Astrocyte (in vitro differentiated cells and primary cell): ENCODE measurements at regions not wholly inside any gene's neighbourhood (a gene's known extent, or its start where the extent isn't known, plus 50 kb on each side); places are given as distances from the start of the nearest gene placed in this dataset.

ENCODE experiments used
- EZH2 ChIP-seq: IDR thresholded peaks from 2 replicates; pipeline ENCODE4 v1.6.1; 2012; ENCODE audit warnings: mild to moderate bottlenecking, low read length, inconsistent platforms; ENCODE audit not compliant: insufficient read depth
- TF ChIP-seq, protein P1 (sequence below): IDR thresholded peaks from 2 replicates; pipeline ENCODE4 v1.5.1; 2011; ENCODE audit warnings: low read depth, mild to moderate bottlenecking, inconsistent platforms, low read length, moderate library complexity; ENCODE audit not compliant: insufficient read depth

DNA sequence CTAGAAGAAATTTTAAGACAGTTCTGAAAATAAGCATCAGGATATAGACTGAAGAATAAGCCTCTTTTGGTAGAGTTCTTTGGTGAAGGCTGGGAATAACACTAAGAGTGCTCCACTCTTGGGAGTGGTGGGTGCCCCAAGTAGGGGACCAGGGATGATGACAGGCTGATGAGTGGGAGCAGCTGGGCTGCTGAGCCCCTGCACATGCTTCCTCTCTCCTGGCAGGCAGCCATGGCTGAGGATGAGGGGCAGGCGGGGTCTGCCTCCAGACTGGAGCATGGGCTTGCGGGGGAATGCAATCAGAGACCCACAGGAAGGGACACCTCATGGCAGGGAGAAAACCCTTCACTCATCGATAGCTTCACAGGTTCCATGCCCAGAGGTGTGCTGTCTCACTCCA is 72.6 kb upstream of the RORA start:
- TF ChIP-seq, protein P1, sequence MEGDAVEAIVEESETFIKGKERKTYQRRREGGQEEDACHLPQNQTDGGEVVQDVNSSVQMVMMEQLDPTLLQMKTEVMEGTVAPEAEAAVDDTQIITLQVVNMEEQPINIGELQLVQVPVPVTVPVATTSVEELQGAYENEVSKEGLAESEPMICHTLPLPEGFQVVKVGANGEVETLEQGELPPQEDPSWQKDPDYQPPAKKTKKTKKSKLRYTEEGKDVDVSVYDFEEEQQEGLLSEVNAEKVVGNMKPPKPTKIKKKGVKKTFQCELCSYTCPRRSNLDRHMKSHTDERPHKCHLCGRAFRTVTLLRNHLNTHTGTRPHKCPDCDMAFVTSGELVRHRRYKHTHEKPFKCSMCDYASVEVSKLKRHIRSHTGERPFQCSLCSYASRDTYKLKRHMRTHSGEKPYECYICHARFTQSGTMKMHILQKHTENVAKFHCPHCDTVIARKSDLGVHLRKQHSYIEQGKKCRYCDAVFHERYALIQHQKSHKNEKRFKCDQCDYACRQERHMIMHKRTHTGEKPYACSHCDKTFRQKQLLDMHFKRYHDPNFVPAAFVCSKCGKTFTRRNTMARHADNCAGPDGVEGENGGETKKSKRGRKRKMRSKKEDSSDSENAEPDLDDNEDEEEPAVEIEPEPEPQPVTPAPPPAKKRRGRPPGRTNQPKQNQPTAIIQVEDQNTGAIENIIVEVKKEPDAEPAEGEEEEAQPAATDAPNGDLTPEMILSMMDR, result no peak
- no peak for TF ChIP-seq EZH2
